A673 (cell line): ENCODE measurements at regions not wholly inside any gene's neighbourhood (a gene's known extent, or its start where the extent isn't known, plus 50 kb on each side); places are given as distances from the start of the nearest gene placed in this dataset.

Experiments
- BruUV-seq: library from RNA; stranded (reverse); fragments of 400-500 nt; replicated peaks from 2 replicates; lab custom pipeline; 2021; lab: Mats Ljungman, UMichigan
- CTCF ChIA-PET: fragments of 300-600 bp; sonication (Branson Sonifier 250); formaldehyde crosslinking; loops from one replicate; lab custom pipeline; 2022; ENCODE audit warnings: antibody characterized with exemption; lab: Charles Lee
- POLR2A ChIA-PET: fragments of 300-600 bp; sonication (Branson Sonifier 250); formaldehyde crosslinking; loops from one replicate; lab custom pipeline; 2022; ENCODE audit warnings: antibody characterized with exemption; ENCODE audit not compliant: low non-redundant PET; lab: Charles Lee
- DNase-seq: peaks from one replicate; pipeline ENCODE4 v3.0.0-alpha.2; 2015; ENCODE audit warnings: low spot score
- H3K27ac ChIP-seq: fragments of 200-600 bp; sonication (generic); 2 replicates; pipeline ENCODE4 v1.5.1; 2016; ENCODE audit warnings: mixed run types, low read depth, mild to moderate bottlenecking, mixed read lengths, antibody characterized with exemption, low read length; ENCODE audit not compliant: poor library complexity, severe bottlenecking
- H3K27me3 ChIP-seq: fragments of 200-600 bp; sonication (generic); replicated peaks from 2 replicates; pipeline ENCODE4 v1.6.1; 2017; ENCODE audit warnings: mixed run types, low read depth, mild to moderate bottlenecking, mixed read lengths, antibody characterized with exemption, low read length; ENCODE audit not compliant: insufficient read depth, poor library complexity
- H3K36me3 ChIP-seq: fragments of 200-600 bp; sonication (generic); 2 replicates; pipeline ENCODE4 v1.6.1; 2016; ENCODE audit warnings: mixed run types, mild to moderate bottlenecking, mixed read lengths, antibody characterized with exemption, low read length; ENCODE audit not compliant: insufficient read depth, poor library complexity, severe bottlenecking
- H3K4me1 ChIP-seq: fragments of 200-600 bp; sonication (generic); 2 replicates; pipeline ENCODE4 v1.6.1; 2017; ENCODE audit warnings: mixed run types, mild to moderate bottlenecking, mixed read lengths, antibody characterized with exemption, low read length; ENCODE audit not compliant: insufficient read depth, poor library complexity, severe bottlenecking
- H3K4me3 ChIP-seq: fragments of 200-600 bp; sonication (generic); 2 replicates; pipeline ENCODE4 v1.5.1; 2016; ENCODE audit warnings: low read depth, mixed run types, mild to moderate bottlenecking, mixed read lengths, low read length; ENCODE audit not compliant: poor library complexity, severe bottlenecking
- H3K9me3 ChIP-seq: fragments of 200-600 bp; sonication (generic); 2 replicates; pipeline ENCODE4 v1.6.1; 2016; ENCODE audit warnings: mixed run types, low read depth, mild to moderate bottlenecking, mixed read lengths, antibody characterized with exemption, low read length; ENCODE audit not compliant: poor library complexity, severe bottlenecking
- EZH2 ChIP-seq: fragments of 200-600 bp; sonication (generic); IDR thresholded peaks from 2 replicates; pipeline ENCODE4 v1.6.1; 2017; ENCODE audit warnings: borderline replicate concordance, low read depth, mild to moderate bottlenecking, mixed read lengths, antibody characterized with exemption, low read length; ENCODE audit not compliant: poor library complexity, severe bottlenecking
- intact Hi-C: fragments of 100-400 bp; cut with micrococcal nuclease; formaldehyde crosslinking; loops from one replicate; pipeline ENCODE4 v1.10.0; 2022; ENCODE audit not compliant: unreplicated experiment
- TF ChIP-seq, protein P1 (sequence below): fragments of 300-800, 200-600 bp; sonication (generic); conservative IDR thresholded peaks from 2 replicates; pipeline ENCODE4 v1.5.1; 2017; ENCODE audit warnings: low read depth, mild to moderate bottlenecking, antibody characterized with exemption, low read length, moderate library complexity, mixed read lengths

DNA sequence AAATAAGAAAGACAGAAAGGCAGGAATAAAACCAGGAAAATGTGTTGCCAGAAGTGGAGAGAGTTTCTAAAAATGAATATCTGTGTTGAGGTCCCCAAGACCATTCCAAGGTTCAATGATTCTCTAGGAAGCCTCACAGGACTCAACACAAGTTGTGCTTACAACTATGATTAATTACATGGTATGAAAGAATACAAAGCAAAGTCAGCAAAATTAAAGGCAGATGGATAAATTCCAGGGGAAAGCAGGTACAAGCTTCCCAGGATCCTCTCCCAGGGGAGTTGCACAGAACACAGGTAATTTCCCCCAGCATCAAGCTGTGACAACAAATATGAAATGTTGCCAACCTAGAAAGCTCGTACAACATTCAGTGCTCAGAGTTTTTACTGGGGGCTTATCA, 154.4 kb upstream of the HNMT start:
- H3K9me3 ChIP-seq, result no peaks in the 10 kb centered on the region
- intact Hi-C loops, result no loop called here
- POLR2A ChIA-PET, result no interaction called here
- H3K4me3 ChIP-seq, result no peak overlapping the region
- H3K4me1 ChIP-seq, result no peaks in the 10 kb centered on the region
- H3K36me3 ChIP-seq, result no peaks in the 10 kb centered on the region
- H3K27ac ChIP-seq, result no peak overlapping the region
- no peaks in the 10 kb centered on the region for H3K27me3 ChIP-seq
- no TSS peak for BruUV-seq
- CTCF ChIA-PET, result interaction anchor here (0.7 kb wide), 1 partner anchor 8 kb away, joined by 3 read pairs; no protein-coding TSS in a partner anchor
- TF ChIP-seq, protein P1, sequence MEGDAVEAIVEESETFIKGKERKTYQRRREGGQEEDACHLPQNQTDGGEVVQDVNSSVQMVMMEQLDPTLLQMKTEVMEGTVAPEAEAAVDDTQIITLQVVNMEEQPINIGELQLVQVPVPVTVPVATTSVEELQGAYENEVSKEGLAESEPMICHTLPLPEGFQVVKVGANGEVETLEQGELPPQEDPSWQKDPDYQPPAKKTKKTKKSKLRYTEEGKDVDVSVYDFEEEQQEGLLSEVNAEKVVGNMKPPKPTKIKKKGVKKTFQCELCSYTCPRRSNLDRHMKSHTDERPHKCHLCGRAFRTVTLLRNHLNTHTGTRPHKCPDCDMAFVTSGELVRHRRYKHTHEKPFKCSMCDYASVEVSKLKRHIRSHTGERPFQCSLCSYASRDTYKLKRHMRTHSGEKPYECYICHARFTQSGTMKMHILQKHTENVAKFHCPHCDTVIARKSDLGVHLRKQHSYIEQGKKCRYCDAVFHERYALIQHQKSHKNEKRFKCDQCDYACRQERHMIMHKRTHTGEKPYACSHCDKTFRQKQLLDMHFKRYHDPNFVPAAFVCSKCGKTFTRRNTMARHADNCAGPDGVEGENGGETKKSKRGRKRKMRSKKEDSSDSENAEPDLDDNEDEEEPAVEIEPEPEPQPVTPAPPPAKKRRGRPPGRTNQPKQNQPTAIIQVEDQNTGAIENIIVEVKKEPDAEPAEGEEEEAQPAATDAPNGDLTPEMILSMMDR, result no peak
- TF ChIP-seq EZH2, result no peak
- DNase-seq, result no peak

DNA sequence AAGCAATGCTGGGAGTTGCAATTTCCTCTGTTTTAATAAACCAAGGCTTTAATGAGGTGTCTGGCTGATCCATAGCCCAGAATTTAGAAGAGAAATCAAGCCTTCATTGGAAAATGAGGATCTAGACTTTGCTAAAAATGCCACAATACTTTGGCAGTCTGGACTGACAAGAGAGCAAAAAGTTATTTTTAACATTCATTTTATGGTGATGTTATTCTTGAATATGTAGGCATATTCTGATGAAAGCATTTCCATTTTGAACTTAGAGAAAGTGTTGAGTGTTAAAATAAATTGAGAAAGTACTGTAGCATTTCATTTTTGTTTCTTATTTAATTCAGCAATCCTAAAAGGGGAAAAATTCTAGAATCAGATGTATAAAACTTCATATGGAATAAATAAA, 151.8 kb upstream of the HNMT start:
- DNase-seq, result no peak
- no TSS peak for BruUV-seq

DNA sequence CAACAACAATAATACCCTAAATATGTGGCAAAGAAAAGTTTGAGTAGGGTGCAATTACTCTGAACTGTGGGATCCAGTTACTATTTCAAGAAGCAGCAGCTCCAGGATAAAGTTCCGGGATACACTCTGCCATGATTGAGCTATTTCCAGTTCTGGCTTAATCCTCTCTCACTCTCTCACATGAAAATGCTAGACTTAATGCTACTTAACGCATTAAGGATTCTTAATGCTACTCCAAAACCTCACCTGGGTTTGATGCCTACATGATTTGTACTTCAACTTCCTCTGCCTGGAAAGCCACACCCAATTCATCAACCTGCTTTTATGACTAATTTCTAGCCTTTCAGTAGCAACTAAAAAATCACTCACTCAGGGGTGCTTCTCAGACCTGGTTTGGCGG, 151.1 kb upstream of the HNMT start:
- no peak for TF ChIP-seq EZH2
- TF ChIP-seq, protein P1, result no peak
- Histone ChIP-seq H3K9me3 (no peaks in the 10 kb centered on the region), H3K27ac (no peak overlapping the region), H3K27me3 (no peaks in the 10 kb centered on the region), H3K36me3 (no peaks in the 10 kb centered on the region), H3K4me1 (no peaks in the 10 kb centered on the region), H3K4me3 (no peak overlapping the region)
- DNase-seq, result no peak
- intact Hi-C loops, result no loop called here
- ChIA-PET CTCF (no interaction called here), POLR2A (no interaction called here)
- BruUV-seq, result no TSS peak

More for the DNA sequence above, 151.8 kb upstream of the HNMT start:
- no peak overlapping the region for H3K4me3 ChIP-seq
- H3K27me3 ChIP-seq, result no peaks in the 10 kb centered on the region
- POLR2A ChIA-PET, result no interaction called here
- H3K27ac ChIP-seq, result no peak overlapping the region
- no peaks in the 10 kb centered on the region for H3K4me1 ChIP-seq
- H3K36me3 ChIP-seq, result no peaks in the 10 kb centered on the region
- no peak for TF ChIP-seq EZH2
- TF ChIP-seq, protein P1, result no peak
- H3K9me3 ChIP-seq, result no peaks in the 10 kb centered on the region
- CTCF ChIA-PET, result no interaction called here
- intact Hi-C loops, result no loop called here
